Erythroblast (primary cell): ENCODE measurements at regions not wholly inside any gene's neighbourhood (a gene's known extent, or its start where the extent isn't known, plus 50 kb on each side); places are given as distances from the start of the nearest gene placed in this dataset.

Source experiments
- DNase-seq, 2 experiments: peaks; one replicate each; lab custom pipeline; 2025; lab: John Stamatoyannopoulos, UW
- GATA1 ChIP-seq: IDR thresholded peaks from 2 replicates; pipeline ENCODE4 v1.6.1; 2011; ENCODE audit warnings: low read depth, mild to moderate bottlenecking, control low read depth, low read length, moderate library complexity
- POLR2A ChIP-seq: IDR thresholded peaks from 2 replicates; pipeline ENCODE4 v1.6.1; 2011; ENCODE audit warnings: mild to moderate bottlenecking, low read length

GRCh38 chr13:52975969-52976368 is 52.6 kb upstream of the OLFM4 start:
- TF ChIP-seq GATA1: no peak
- TF ChIP-seq POLR2A: no peak
- DNase-seq: no peak

GRCh38 chr13:52975161-52975560 is 53.5 kb upstream of the OLFM4 start:
- no peak for DNase-seq
- TF ChIP-seq GATA1 (no peak), POLR2A (no peak)

- no peak for DNase-seq
- TF ChIP-seq POLR2A: no peak
- no peak for TF ChIP-seq GATA1
Measured at GRCh38 chr13:52974711-52975110, 53.9 kb upstream of the OLFM4 start.

- no peak for DNase-seq
- TF ChIP-seq GATA1 (no peak), POLR2A (no peak)
Measured at GRCh38 chr13:52969373-52969772, 59.2 kb upstream of the OLFM4 start.

- TF ChIP-seq GATA1 (no peak), POLR2A (no peak)
- peak; percentile 51 to 74 for DNase-seq
Measured at GRCh38 chr13:52968074-52968700, 60.4 kb upstream of the OLFM4 start.

- TF ChIP-seq POLR2A: no peak
- no peak for TF ChIP-seq GATA1
- DNase-seq: no peak
Measured at GRCh38 chr13:52961987-52962386, 66.6 kb upstream of the OLFM4 start.

GRCh38 chr13:52961256-52961910 is 67.2 kb upstream of the OLFM4 start:
- TF ChIP-seq POLR2A: no peak
- no peak for TF ChIP-seq GATA1
- DNase-seq: no peak

GRCh38 chr13:52955472-52955874 is 73.1 kb upstream of the OLFM4 start:
- no peak for DNase-seq
- TF ChIP-seq POLR2A (no peak), GATA1 (no peak)

GRCh38 chr13:52954838-52955237 is 73.8 kb upstream of the OLFM4 start:
- no peak for DNase-seq
- TF ChIP-seq GATA1 (no peak), POLR2A (no peak)

GRCh38 chr13:52950436-52950956 is 78.1 kb upstream of the OLFM4 start:
- no peak for DNase-seq
- TF ChIP-seq GATA1 (no peak), POLR2A (no peak)

GRCh38 chr13:52949742-52950141 is 78.9 kb upstream of the OLFM4 start:
- TF ChIP-seq POLR2A (no peak), GATA1 (no peak)
- DNase-seq: no peak

- no peak for TF ChIP-seq POLR2A
- no peak for TF ChIP-seq GATA1
- no peak for DNase-seq
Measured at GRCh38 chr13:52949044-52949443, 79.6 kb upstream of the OLFM4 start.

- TF ChIP-seq GATA1: no peak
- TF ChIP-seq POLR2A: no peak
- no peak for DNase-seq
Measured at GRCh38 chr13:52947921-52948373, 80.7 kb upstream of the OLFM4 start.

GRCh38 chr13:52945348-52945747 is 83.3 kb upstream of the OLFM4 start:
- TF ChIP-seq POLR2A: no peak
- TF ChIP-seq GATA1: no peak
- DNase-seq: no peak

GRCh38 chr13:52944697-52945096 is 83.9 kb upstream of the OLFM4 start:
- no peak for TF ChIP-seq POLR2A
- no peak for TF ChIP-seq GATA1
- DNase-seq: no peak
